ENCODE measurements at regions not wholly inside any gene's neighbourhood (a gene's known extent, or its start where the extent isn't known, plus 50 kb on each side); places are given as distances from the start of the nearest gene placed in this dataset.

GRCh38 chr2:57330447-57330846, 716.2 kb upstream of the VRK2 start:
- no peak for TF ChIP-seq CTCF (IDR thresholded peaks at IDR 0.05)
- TF ChIP-seq POLR2AphosphoS5 (IDR thresholded peaks at IDR 0.05; ENCODE audit: low read depth, low read length), result no peak
- TF ChIP-seq REST (IDR thresholded peaks at IDR 0.05; ENCODE audit: insufficient read depth in 1 of 2, low read depth in 2 of 2, low read length in 1 of 2), result no peak

Data from Panc1 (cell line).